ENCODE measurements at regions not wholly inside any gene's neighbourhood (a gene's known extent, or its start where the extent isn't known, plus 50 kb on each side); places are given as distances from the start of the nearest gene placed in this dataset.

DNA sequence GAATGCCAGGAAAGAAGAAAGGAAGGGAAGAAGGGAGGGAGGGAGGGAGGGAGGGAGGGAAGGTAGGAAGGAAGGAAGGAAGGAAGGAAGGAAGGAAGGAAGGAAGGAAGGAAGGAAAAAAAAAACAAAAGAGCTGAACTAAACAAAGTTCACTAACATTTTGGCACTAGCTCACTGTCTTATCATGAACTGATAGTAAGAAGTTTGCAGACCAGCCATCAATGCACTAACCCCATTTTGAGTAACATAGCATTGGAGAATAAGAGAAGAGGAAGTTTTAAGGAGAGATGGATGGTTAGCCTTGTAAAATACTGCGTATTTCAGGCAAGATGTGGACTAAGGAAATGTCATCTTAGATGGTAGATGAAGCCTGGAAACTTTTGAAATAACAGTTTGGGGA, 1136.0 kb downstream of the FLRT2 start:
- Histone ChIP-seq H3K27me3 (no peaks in the 10 kb centered on the region), H3K36me3 (replicated peaks; ENCODE audit: insufficient read depth, low read depth) (no peaks in the 10 kb centered on the region), H3K4me1 (ENCODE audit: insufficient read depth) (no peaks in the 10 kb centered on the region), H4K20me1 (ENCODE audit: insufficient read depth, poor library complexity, severe bottlenecking) (no peaks in the 10 kb centered on the region), H3K27ac (no peak overlapping the region), H3K9me2 (replicated peaks; ENCODE audit: insufficient read depth) (no peaks in the 10 kb centered on the region), H3K4me2 (no peak overlapping the region), H2AFZ (no peak overlapping the region), H3K9me3 (ENCODE audit: low read depth) (no peaks in the 10 kb centered on the region), H3K4me3 (no peak overlapping the region), H3K79me2 (no peaks in the 10 kb centered on the region)
- 91% methylated on average over 1 of the region's 1 CpG for WGBS (ENCODE audit: low lambda C conversion rate, missing lambda C conversion rate)
- no peak for DNase-seq (ENCODE audit: low spot score)
- TF ChIP-seq EZH2phosphoT487 (IDR thresholded peaks at IDR 0.05; ENCODE audit: low read depth, severe bottlenecking, unreplicated experiment) (no peak), EZH2 (IDR thresholded peaks at IDR 0.05; ENCODE audit: borderline replicate concordance) (no peak)
- TF ChIP-seq, protein P1, sequence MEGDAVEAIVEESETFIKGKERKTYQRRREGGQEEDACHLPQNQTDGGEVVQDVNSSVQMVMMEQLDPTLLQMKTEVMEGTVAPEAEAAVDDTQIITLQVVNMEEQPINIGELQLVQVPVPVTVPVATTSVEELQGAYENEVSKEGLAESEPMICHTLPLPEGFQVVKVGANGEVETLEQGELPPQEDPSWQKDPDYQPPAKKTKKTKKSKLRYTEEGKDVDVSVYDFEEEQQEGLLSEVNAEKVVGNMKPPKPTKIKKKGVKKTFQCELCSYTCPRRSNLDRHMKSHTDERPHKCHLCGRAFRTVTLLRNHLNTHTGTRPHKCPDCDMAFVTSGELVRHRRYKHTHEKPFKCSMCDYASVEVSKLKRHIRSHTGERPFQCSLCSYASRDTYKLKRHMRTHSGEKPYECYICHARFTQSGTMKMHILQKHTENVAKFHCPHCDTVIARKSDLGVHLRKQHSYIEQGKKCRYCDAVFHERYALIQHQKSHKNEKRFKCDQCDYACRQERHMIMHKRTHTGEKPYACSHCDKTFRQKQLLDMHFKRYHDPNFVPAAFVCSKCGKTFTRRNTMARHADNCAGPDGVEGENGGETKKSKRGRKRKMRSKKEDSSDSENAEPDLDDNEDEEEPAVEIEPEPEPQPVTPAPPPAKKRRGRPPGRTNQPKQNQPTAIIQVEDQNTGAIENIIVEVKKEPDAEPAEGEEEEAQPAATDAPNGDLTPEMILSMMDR (IDR thresholded peaks at IDR 0.05; ENCODE audit: poor library complexity) = no peak

DNA sequence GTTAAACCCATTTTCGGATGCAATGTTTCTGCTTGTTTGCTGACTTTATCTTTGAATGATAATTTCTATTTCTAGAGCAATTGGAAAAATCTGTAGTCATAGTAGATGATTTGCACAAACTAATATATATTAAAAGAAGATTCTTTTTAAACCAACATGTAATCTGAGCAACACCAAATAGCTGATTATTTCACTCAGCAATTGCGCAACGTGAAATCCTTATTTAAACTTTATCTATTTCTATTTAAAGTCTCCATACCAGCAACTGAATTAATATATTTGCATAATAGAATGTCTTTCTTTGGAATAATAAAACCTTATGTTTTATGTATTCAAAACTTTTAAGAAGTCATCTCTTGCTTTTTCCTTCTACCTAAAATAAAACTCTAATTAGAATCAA, 1132.4 kb downstream of the FLRT2 start:
- DNase-seq (ENCODE audit: low spot score) = no peak
- no peaks in the 10 kb centered on the region for H4K20me1 ChIP-seq (ENCODE audit: insufficient read depth, poor library complexity, severe bottlenecking)
- no peaks in the 10 kb centered on the region for H3K9me3 ChIP-seq (ENCODE audit: low read depth)
- no peak overlapping the region for H3K4me2 ChIP-seq
- no peaks in the 10 kb centered on the region for H3K4me1 ChIP-seq (ENCODE audit: insufficient read depth)
- no peaks in the 10 kb centered on the region for H3K27me3 ChIP-seq
- H3K27ac ChIP-seq = no peak overlapping the region
- 82% methylated on average over 3 of the region's 3 CpGs for WGBS (ENCODE audit: low lambda C conversion rate, missing lambda C conversion rate)
- no peaks in the 10 kb centered on the region for H3K79me2 ChIP-seq
- H3K9me2 ChIP-seq (replicated peaks; ENCODE audit: insufficient read depth) = no peaks in the 10 kb centered on the region
- H3K36me3 ChIP-seq (replicated peaks; ENCODE audit: insufficient read depth, low read depth) = no peaks in the 10 kb centered on the region
- TF ChIP-seq, protein P1 (IDR thresholded peaks at IDR 0.05; ENCODE audit: poor library complexity) = no peak
- no peak for TF ChIP-seq EZH2 (IDR thresholded peaks at IDR 0.05; ENCODE audit: borderline replicate concordance)
- no peak for TF ChIP-seq EZH2phosphoT487 (IDR thresholded peaks at IDR 0.05; ENCODE audit: low read depth, severe bottlenecking, unreplicated experiment)
- no peak overlapping the region for H3K4me3 ChIP-seq
- no peak overlapping the region for H2AFZ ChIP-seq

DNA sequence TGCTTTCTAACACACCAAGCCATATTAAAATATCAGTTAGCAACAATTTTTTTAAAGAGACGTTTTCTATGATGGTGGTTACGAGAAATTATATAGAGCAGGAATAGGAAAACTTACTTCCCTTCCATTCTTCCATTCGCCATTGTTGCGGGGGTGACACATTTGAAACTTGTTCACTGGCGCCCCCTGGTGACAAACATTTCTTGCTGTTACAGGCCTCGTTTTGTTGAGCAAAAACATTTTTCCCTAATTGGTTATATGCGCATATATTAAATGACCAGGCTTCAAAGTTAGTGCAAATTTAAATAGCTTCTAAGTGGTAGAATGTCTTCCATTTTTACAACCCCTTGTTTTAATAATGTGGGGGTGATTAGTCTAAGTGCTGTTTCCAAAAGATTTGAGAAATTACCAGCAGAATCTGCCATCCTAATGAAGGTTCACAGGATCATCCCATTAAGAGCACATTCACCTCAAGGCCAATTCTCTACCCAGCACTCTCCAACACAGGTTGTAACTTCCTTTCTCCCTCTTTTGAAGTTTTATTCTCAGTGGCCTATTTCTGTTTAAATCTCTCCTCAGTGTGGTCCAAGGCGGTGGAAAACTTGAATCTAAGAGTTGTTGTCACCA, 1124.7 kb downstream of the FLRT2 start:
- 56% methylated on average over 8 of the region's 8 CpGs for WGBS (ENCODE audit: low lambda C conversion rate, missing lambda C conversion rate)
- no peak overlapping the region for H3K4me2 ChIP-seq
- no peak overlapping the region for H3K4me3 ChIP-seq
- DNase-seq (ENCODE audit: low spot score) = peak; percentile 66
- no peak overlapping the region for H3K27ac ChIP-seq
- no peaks in the 10 kb centered on the region for H3K9me3 ChIP-seq (ENCODE audit: low read depth)
- no peaks in the 10 kb centered on the region for H3K79me2 ChIP-seq
- no peaks in the 10 kb centered on the region for H3K27me3 ChIP-seq
- no peaks in the 10 kb centered on the region for H3K9me2 ChIP-seq (replicated peaks; ENCODE audit: insufficient read depth)
- no peak overlapping the region for H2AFZ ChIP-seq
- no peaks in the 10 kb centered on the region for H4K20me1 ChIP-seq (ENCODE audit: insufficient read depth, poor library complexity, severe bottlenecking)
- no peaks in the 10 kb centered on the region for H3K4me1 ChIP-seq (ENCODE audit: insufficient read depth)
- TF ChIP-seq EZH2 (IDR thresholded peaks at IDR 0.05; ENCODE audit: borderline replicate concordance) (no peak), EZH2phosphoT487 (IDR thresholded peaks at IDR 0.05; ENCODE audit: low read depth, severe bottlenecking, unreplicated experiment) (no peak)
- TF ChIP-seq, protein P1 (IDR thresholded peaks at IDR 0.05; ENCODE audit: poor library complexity) = peak; percentile 52
- no peaks in the 10 kb centered on the region for H3K36me3 ChIP-seq (replicated peaks; ENCODE audit: insufficient read depth, low read depth)

Measured in hepatocyte (in vitro differentiated cells).